ENCODE measurements at regions not wholly inside any gene's neighbourhood (a gene's known extent, or its start where the extent isn't known, plus 50 kb on each side); places are given as distances from the start of the nearest gene placed in this dataset.
"Not testable (repeated sequence)": the region's sequence is repeated elsewhere in the genome, so short reads cannot be mapped to it uniquely, and the experiment has no call there.

DNA sequence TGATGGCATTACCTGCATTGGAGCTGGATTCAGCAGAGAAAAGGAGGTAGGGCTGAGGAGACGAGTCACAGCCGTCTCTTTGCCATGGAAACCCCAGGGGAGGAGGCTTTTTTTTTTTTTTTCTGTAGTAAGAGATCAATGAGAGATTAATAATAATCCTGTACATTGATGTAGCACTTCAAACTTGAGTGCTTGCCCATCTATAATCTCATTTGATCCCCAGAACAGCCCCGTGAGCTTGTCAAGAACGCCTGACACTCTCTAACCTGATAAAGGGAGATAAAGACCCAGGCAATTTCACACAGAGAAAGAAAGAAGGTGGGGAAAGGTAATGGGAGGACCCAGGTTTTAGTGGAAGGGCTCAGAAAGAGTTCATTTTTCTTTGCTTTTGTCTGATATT is 195.2 kb upstream of the FOXK1 start:
- no peak for ATAC-seq
- TF ChIP-seq ZNF565 (CRISPR knock-in tag; conservative IDR thresholded peaks at IDR 0.05; ENCODE audit: low read depth) (no peak), ZFP30 (CRISPR knock-in tag; IDR thresholded peaks at IDR 0.05) (no peak), SNAI2 (CRISPR knock-in tag; IDR thresholded peaks at IDR 0.05) (no peak), PPARA (CRISPR knock-in tag; IDR thresholded peaks at IDR 0.05; ENCODE audit: borderline replicate concordance) (no peak), CSDC2 (CRISPR knock-in tag; IDR thresholded peaks at IDR 0.05) (no peak), OSR1 (CRISPR knock-in tag; IDR thresholded peaks at IDR 0.05) (no peak)
- TF ChIP-seq, protein P1, sequence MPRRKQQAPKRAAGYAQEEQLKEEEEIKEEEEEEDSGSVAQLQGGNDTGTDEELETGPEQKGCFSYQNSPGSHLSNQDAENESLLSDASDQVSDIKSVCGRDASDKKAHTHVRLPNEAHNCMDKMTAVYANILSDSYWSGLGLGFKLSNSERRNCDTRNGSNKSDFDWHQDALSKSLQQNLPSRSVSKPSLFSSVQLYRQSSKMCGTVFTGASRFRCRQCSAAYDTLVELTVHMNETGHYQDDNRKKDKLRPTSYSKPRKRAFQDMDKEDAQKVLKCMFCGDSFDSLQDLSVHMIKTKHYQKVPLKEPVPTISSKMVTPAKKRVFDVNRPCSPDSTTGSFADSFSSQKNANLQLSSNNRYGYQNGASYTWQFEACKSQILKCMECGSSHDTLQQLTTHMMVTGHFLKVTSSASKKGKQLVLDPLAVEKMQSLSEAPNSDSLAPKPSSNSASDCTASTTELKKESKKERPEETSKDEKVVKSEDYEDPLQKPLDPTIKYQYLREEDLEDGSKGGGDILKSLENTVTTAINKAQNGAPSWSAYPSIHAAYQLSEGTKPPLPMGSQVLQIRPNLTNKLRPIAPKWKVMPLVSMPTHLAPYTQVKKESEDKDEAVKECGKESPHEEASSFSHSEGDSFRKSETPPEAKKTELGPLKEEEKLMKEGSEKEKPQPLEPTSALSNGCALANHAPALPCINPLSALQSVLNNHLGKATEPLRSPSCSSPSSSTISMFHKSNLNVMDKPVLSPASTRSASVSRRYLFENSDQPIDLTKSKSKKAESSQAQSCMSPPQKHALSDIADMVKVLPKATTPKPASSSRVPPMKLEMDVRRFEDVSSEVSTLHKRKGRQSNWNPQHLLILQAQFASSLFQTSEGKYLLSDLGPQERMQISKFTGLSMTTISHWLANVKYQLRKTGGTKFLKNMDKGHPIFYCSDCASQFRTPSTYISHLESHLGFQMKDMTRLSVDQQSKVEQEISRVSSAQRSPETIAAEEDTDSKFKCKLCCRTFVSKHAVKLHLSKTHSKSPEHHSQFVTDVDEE (CRISPR knock-in tag; IDR thresholded peaks at IDR 0.05) = no peak

DNA sequence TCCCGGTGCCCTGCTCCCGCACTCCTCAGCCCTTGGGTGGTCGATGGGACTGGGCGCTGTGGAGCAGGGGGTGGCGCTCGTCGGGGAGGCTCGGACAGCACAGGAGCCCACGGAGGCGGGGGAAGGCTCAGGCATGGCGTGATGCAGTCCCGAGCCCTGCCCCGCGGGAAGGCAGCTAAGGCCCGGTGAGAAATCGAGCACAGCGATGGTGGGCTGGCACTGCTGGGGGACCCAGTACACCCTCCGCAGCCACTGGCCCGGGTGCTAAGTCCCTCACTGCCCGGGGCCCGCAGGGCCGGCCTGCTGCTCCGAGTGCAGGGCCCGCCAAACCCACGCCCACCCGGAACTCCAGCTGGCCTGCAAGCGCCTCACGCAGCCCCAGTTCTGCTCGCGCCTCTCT is 185.2 kb upstream of the FOXK1 start:
- ATAC-seq = not testable (repeated sequence)

DNA sequence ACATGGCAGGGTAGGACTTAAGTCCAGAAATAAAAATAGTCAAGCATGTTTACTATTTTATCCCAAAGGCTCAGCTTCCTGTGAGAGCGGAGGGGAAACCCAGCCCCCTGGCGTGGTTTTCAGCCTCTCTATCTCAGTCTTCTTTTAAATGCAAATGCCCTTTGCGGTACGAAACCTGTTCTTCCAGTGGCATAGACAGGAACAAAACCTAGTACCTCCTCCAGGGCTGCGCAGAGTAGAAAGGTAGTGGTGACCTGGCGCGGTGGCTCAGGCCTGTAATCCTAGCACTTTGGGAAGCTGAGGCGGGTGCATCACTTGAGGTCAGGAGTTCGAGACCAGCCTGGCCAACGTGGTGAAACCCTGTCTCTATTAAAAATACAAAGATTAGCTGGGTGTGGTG is 181.3 kb upstream of the FOXK1 start:
- TF ChIP-seq ZFP30 (CRISPR knock-in tag; IDR thresholded peaks at IDR 0.05) (no peak), TCF4 (CRISPR knock-in tag; IDR thresholded peaks at IDR 0.05; ENCODE audit: borderline replicate concordance) (no peak), ZC3H10 (CRISPR knock-in tag; IDR thresholded peaks at IDR 0.05) (no peak), OSR1 (CRISPR knock-in tag; IDR thresholded peaks at IDR 0.05) (no peak), SNAI2 (CRISPR knock-in tag; IDR thresholded peaks at IDR 0.05) (no peak), TOX (CRISPR knock-in tag; IDR thresholded peaks at IDR 0.05; ENCODE audit: borderline replicate concordance) (no peak), ZNF8 (CRISPR knock-in tag; IDR thresholded peaks at IDR 0.05) (no peak), CSDC2 (CRISPR knock-in tag; IDR thresholded peaks at IDR 0.05) (no peak)
- TF ChIP-seq, protein P1 (CRISPR knock-in tag; IDR thresholded peaks at IDR 0.05) = no peak
- no peak for ATAC-seq

DNA sequence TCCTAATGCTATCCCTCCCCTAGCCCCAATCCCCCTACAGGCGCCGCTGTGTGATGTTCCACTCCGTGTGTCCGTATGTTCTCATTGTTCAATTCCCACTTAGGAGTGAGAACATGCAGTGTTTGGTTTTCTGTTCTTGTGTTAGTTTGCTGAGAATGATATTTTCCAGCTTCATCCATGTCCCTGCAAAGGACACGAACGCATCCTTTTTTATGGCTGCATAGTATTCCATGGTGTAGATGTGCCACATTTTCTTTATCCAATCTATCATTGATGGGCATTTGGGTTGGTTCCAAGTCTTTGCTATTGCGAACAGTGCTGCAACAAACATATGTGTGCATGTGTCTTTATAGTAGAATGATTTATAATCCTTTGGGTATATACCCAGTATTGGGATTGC is 174.2 kb upstream of the FOXK1 start:
- TF ChIP-seq ZNF8 (CRISPR knock-in tag; IDR thresholded peaks at IDR 0.05) = 0 out of 2 replicates have a peak, but pooled peaks have one; percentile 29
- not testable (repeated sequence) for ATAC-seq

DNA sequence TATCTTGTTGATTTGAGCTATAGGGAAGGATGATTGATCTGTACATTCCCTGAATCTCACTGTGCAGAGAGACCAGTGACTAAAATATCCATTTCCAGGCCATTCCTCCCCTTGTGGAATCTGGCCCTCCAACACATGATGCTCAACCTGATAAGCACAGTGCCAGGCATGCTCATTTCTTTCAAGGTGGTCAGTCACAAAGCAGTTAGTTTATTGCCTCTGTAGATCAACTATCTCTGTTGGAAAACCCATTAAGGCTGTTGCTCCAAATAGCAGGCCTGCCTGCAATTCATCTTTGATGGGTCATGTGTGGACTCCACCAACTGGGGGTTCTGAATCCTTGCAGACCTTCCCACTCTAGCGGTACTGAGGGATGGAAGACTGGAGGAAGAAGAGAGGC is 168.6 kb upstream of the FOXK1 start:
- no peak for ATAC-seq
- TF ChIP-seq, protein P1 (CRISPR knock-in tag; IDR thresholded peaks at IDR 0.05) = no peak
- TF ChIP-seq ZFP30 (CRISPR knock-in tag; IDR thresholded peaks at IDR 0.05) (no peak), ZNF70 (CRISPR knock-in tag; IDR thresholded peaks at IDR 0.05) (no peak), RARB (CRISPR knock-in tag; IDR thresholded peaks at IDR 0.05) (no peak), ARNTL (CRISPR knock-in tag; IDR thresholded peaks at IDR 0.05; ENCODE audit: borderline replicate concordance, low read depth) (no peak), ZNF565 (CRISPR knock-in tag; conservative IDR thresholded peaks at IDR 0.05; ENCODE audit: low read depth) (no peak), ESRRG (CRISPR knock-in tag; IDR thresholded peaks at IDR 0.05) (no peak), ISL1 (CRISPR knock-in tag; IDR thresholded peaks at IDR 0.05) (no peak), BACH2 (CRISPR knock-in tag; IDR thresholded peaks at IDR 0.05; ENCODE audit: borderline replicate concordance) (no peak), CSDC2 (CRISPR knock-in tag; IDR thresholded peaks at IDR 0.05) (no peak), ZFP3 (CRISPR knock-in tag; IDR thresholded peaks at IDR 0.05) (no peak), ZC3H10 (CRISPR knock-in tag; IDR thresholded peaks at IDR 0.05) (no peak), TOX (CRISPR knock-in tag; IDR thresholded peaks at IDR 0.05; ENCODE audit: borderline replicate concordance) (no peak), GLIS3 (CRISPR knock-in tag; IDR thresholded peaks at IDR 0.05) (no peak)
- TF ChIP-seq, protein P2, sequence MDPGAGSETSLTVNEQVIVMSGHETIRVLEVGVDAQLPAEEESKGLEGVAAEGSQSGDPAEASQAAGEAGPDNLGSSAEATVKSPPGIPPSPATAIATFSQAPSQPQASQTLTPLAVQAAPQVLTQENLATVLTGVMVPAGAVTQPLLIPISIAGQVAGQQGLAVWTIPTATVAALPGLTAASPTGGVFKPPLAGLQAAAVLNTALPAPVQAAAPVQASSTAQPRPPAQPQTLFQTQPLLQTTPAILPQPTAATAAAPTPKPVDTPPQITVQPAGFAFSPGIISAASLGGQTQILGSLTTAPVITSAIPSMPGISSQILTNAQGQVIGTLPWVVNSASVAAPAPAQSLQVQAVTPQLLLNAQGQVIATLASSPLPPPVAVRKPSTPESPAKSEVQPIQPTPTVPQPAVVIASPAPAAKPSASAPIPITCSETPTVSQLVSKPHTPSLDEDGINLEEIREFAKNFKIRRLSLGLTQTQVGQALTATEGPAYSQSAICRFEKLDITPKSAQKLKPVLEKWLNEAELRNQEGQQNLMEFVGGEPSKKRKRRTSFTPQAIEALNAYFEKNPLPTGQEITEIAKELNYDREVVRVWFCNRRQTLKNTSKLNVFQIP (CRISPR knock-in tag; IDR thresholded peaks at IDR 0.05; ENCODE audit: borderline replicate concordance, low read depth) = no peak
- TF ChIP-seq, protein P3, sequence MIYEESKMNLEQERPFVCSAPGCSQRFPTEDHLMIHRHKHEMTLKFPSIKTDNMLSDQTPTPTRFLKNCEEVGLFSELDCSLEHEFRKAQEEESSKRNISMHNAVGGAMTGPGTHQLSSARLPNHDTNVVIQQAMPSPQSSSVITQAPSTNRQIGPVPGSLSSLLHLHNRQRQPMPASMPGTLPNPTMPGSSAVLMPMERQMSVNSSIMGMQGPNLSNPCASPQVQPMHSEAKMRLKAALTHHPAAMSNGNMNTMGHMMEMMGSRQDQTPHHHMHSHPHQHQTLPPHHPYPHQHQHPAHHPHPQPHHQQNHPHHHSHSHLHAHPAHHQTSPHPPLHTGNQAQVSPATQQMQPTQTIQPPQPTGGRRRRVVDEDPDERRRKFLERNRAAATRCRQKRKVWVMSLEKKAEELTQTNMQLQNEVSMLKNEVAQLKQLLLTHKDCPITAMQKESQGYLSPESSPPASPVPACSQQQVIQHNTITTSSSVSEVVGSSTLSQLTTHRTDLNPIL (CRISPR knock-in tag; IDR thresholded peaks at IDR 0.05; ENCODE audit: low read depth) = no peak
- TF ChIP-seq, protein P4, sequence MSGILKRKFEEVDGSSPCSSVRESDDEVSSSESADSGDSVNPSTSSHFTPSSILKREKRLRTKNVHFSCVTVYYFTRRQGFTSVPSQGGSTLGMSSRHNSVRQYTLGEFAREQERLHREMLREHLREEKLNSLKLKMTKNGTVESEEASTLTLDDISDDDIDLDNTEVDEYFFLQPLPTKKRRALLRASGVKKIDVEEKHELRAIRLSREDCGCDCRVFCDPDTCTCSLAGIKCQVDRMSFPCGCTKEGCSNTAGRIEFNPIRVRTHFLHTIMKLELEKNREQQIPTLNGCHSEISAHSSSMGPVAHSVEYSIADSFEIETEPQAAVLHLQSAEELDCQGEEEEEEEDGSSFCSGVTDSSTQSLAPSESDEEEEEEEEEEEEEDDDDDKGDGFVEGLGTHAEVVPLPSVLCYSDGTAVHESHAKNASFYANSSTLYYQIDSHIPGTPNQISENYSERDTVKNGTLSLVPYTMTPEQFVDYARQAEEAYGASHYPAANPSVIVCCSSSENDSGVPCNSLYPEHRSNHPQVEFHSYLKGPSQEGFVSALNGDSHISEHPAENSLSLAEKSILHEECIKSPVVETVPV (CRISPR knock-in tag; IDR thresholded peaks at IDR 0.05) = no peak
